ENCODE measurements at regions not wholly inside any gene's neighbourhood (a gene's known extent, or its start where the extent isn't known, plus 50 kb on each side); places are given as distances from the start of the nearest gene placed in this dataset.

DNA sequence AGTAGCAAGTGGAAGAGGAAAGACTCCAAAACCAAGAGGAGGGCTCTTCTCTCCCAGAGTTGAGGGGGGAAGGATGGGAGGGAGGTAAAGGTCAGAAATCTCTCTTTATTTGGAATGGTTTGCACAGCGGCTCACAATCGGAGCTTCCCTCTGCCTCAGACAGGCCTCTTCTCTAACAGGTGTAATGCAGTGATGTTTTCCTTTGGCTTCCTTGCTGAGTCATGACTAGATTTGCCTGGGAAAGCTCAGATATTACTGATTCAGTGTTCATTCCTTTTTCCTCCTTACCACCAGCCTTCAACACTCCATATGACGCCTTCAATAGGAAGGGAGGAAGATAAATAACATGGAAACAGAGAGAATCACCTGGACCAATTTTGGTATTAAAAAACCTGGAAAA lies 136.6 kb downstream of the RNF152 start:
- Mint-ChIP-seq H3K36me3 (ENCODE audit: low read depth) (no peaks in the 10 kb centered on the region), H3K27ac (ENCODE audit: unreplicated experiment) (no peak overlapping the region), H3K4me1 (ENCODE audit: low read depth) (peaks cover under 1% of the 10 kb centered on the region), H3K27me3 (ENCODE audit: low read depth) (no peaks in the 10 kb centered on the region), H3K9me3 (ENCODE audit: low read depth) (no peaks in the 10 kb centered on the region), H3K4me3 (ENCODE audit: unreplicated experiment) (no peak overlapping the region)
- TF ChIP-seq, protein P1, sequence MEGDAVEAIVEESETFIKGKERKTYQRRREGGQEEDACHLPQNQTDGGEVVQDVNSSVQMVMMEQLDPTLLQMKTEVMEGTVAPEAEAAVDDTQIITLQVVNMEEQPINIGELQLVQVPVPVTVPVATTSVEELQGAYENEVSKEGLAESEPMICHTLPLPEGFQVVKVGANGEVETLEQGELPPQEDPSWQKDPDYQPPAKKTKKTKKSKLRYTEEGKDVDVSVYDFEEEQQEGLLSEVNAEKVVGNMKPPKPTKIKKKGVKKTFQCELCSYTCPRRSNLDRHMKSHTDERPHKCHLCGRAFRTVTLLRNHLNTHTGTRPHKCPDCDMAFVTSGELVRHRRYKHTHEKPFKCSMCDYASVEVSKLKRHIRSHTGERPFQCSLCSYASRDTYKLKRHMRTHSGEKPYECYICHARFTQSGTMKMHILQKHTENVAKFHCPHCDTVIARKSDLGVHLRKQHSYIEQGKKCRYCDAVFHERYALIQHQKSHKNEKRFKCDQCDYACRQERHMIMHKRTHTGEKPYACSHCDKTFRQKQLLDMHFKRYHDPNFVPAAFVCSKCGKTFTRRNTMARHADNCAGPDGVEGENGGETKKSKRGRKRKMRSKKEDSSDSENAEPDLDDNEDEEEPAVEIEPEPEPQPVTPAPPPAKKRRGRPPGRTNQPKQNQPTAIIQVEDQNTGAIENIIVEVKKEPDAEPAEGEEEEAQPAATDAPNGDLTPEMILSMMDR (IDR thresholded peaks at IDR 0.05): no peak
- no peak for DNase-seq (ENCODE audit: low spot score)

- H3K9me3 Mint-ChIP-seq (ENCODE audit: low read depth): no peaks in the 10 kb centered on the region
- no peak overlapping the region for H3K27ac Mint-ChIP-seq (ENCODE audit: unreplicated experiment)
- DNase-seq (ENCODE audit: low spot score): no peak
- TF ChIP-seq, protein P1 (IDR thresholded peaks at IDR 0.05): no peak
- H3K4me1 Mint-ChIP-seq (ENCODE audit: low read depth): no peaks in the 10 kb centered on the region
- H3K4me3 Mint-ChIP-seq (ENCODE audit: unreplicated experiment): no peak overlapping the region
- no peaks in the 10 kb centered on the region for H3K36me3 Mint-ChIP-seq (ENCODE audit: low read depth)
- no peaks in the 10 kb centered on the region for H3K27me3 Mint-ChIP-seq (ENCODE audit: low read depth)
Measured at GRCh38 chr18:61755555-61755954, 137.3 kb downstream of the RNF152 start.

DNA sequence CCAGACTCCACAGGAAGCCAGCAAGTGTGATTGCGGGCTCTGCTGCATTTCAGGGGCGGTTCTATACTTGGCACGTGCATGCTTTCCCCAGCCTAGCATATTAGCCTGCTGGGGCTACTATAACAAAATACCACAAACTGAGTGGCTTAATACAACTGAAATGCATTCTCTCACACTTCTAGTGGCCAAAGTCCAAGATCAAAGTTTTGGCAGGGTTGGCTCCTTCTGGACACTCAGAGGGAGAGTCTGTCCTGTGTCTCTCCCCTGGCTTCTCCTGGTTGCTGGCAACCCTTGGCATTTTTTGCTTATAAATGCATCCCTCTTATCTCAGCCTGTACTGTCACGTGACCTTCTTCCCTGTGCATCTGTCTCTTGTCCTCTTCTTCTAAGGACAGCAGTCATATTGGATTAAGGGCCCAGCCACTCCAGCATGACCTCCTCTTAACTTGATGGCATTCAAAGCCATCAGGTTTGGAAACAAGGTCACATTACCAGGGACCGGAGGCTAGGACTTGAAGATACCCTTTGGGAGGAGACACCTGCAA lies 138.7 kb downstream of the RNF152 start:
- DNase-seq (ENCODE audit: low spot score): no peak
- Mint-ChIP-seq H3K27me3 (ENCODE audit: low read depth) (no peaks in the 10 kb centered on the region), H3K27ac (ENCODE audit: unreplicated experiment) (no peak overlapping the region), H3K4me3 (ENCODE audit: unreplicated experiment) (no peak overlapping the region), H3K36me3 (ENCODE audit: low read depth) (no peaks in the 10 kb centered on the region), H3K4me1 (ENCODE audit: low read depth) (no peaks in the 10 kb centered on the region), H3K9me3 (ENCODE audit: low read depth) (no peaks in the 10 kb centered on the region)
- TF ChIP-seq, protein P1 (IDR thresholded peaks at IDR 0.05): no peak

DNA sequence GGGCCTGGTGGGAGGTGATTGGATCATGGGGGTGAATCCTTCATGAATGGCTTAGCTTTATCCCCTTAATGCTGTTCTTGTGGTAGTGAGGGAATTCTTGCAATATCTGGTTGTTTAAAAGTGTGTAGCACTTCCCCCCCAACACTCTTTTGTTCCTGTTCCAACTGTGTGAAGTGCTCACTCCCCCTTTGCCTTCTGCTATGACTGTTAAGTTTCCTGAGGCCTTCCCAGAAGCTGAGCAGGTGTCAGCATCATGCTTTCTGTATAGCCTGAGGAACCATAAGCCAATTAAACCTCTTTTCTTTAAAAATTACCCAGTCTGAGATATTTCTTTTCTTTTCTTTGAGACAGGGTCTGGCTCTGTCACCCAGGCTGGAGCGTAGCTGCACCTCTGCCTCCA lies 139.4 kb downstream of the RNF152 start:
- Mint-ChIP-seq H3K9me3 (ENCODE audit: low read depth) (no peaks in the 10 kb centered on the region), H3K27ac (ENCODE audit: unreplicated experiment) (no peak overlapping the region), H3K36me3 (ENCODE audit: low read depth) (no peaks in the 10 kb centered on the region), H3K4me1 (ENCODE audit: low read depth) (no peaks in the 10 kb centered on the region), H3K27me3 (ENCODE audit: low read depth) (no peaks in the 10 kb centered on the region), H3K4me3 (ENCODE audit: unreplicated experiment) (no peak overlapping the region)
- TF ChIP-seq, protein P1 (IDR thresholded peaks at IDR 0.05): no peak
- no peak for DNase-seq (ENCODE audit: low spot score)

- Mint-ChIP-seq H3K9me3 (ENCODE audit: low read depth) (no peaks in the 10 kb centered on the region), H3K27ac (ENCODE audit: unreplicated experiment) (no peak overlapping the region), H3K4me3 (ENCODE audit: unreplicated experiment) (no peak overlapping the region), H3K36me3 (ENCODE audit: low read depth) (no peaks in the 10 kb centered on the region), H3K4me1 (ENCODE audit: low read depth) (no peaks in the 10 kb centered on the region), H3K27me3 (ENCODE audit: low read depth) (no peaks in the 10 kb centered on the region)
- no peak for DNase-seq (ENCODE audit: low spot score)
- TF ChIP-seq, protein P1 (IDR thresholded peaks at IDR 0.05): no peak
Measured at GRCh38 chr18:61752973-61753372, 139.8 kb downstream of the RNF152 start.
